ENCODE measurements at regions not wholly inside any gene's neighbourhood (a gene's known extent, or its start where the extent isn't known, plus 50 kb on each side); places are given as distances from the start of the nearest gene placed in this dataset. TPM values are rescaled to one million over a fixed set of nuclear protein-coding genes. Genes with fewer than 3 reads are reported as not detected.
"Not testable (repeated sequence)": the region's sequence is repeated elsewhere in the genome, so short reads cannot be mapped to it uniquely, and the experiment has no call there.

- H3K36me3 ChIP-seq, result no peaks in the 10 kb centered on the region
- peaks cover 0 to 7% of the 10 kb centered on the region in 2 donors for H3K27me3 ChIP-seq
- DNase-seq, result no peak
- intact Hi-C loops (cut with DNase I; ENCODE audit: low total_unique reads), result no loop called here
- no peaks in the 10 kb centered on the region for H3K4me1 ChIP-seq
- H3K9me3 ChIP-seq, result no peaks in the 10 kb centered on the region
- no peak overlapping the region for H3K27ac ChIP-seq
- H3K4me3 ChIP-seq, result no peak overlapping the region
- no peak for TF ChIP-seq POLR2A (IDR thresholded peaks at IDR 0.05)
- TF ChIP-seq CTCF (IDR thresholded peaks at IDR 0.05), result no peak
Observed at GRCh38 chr15:34490417-34491193, 53.0 kb upstream of the GOLGA8A start.

GRCh38 chr15:34488973-34489959 lies 51.7 kb upstream of the GOLGA8A start:
- H3K27me3 ChIP-seq; H3K4me3 ChIP-seq; H3K9me3 ChIP-seq; H3K4me1 ChIP-seq; intact Hi-C loops (cut with DNase I; ENCODE audit: low total_unique reads); H3K36me3 ChIP-seq; H3K27ac ChIP-seq; DNase-seq: not testable (repeated sequence)

Small RNA genes lying in the stretch of these regions (microRNA-seq; reads per million reads assigned to microRNA genes)
- not detected for gene MIR1233-2 (ENCODE audit: borderline microRNAs expressed, borderline replicate concordance)

Small RNA genes lying in the stretch of these regions (small RNA-seq; reads per million reads assigned to genes)
- gene MIR1233-2, result not detected
